Uterus (tissue), 3 donors: ENCODE measurements at regions not wholly inside any gene's neighbourhood (a gene's known extent, or its start where the extent isn't known, plus 50 kb on each side); places are given as distances from the start of the nearest gene placed in this dataset.
"Not testable (repeated sequence)": the region's sequence is repeated elsewhere in the genome, so short reads cannot be mapped to it uniquely, and the experiment has no call there.

Experiments used
- DNase-seq, 2 donors: peaks; one replicate each; pipeline ENCODE4 v3.0.0-alpha.2; 2019 to 2020
- H3K27ac ChIP-seq, 2 donors: fragments of 200-600 bp; sonication (generic); 1 replicate in 1 of 2; 2 replicates in 1 of 2; pipeline ENCODE4 v1.5.1; 2016 to 2018
- H3K27me3 ChIP-seq, 2 donors: fragments of 200-600 bp; sonication (generic); one replicate each; pipeline ENCODE4 v1.5.1; 2018 to 2019; ENCODE audit warnings: control low read depth in 1 of 2
- H3K36me3 ChIP-seq, 2 donors: fragments of 200-600 bp; sonication (generic); one replicate each; pipeline ENCODE4 v1.5.1; 2019; ENCODE audit warnings: control low read depth in 1 of 2
- H3K4me1 ChIP-seq, 2 donors: fragments of 200-600 bp; sonication (generic); one replicate each; pipeline ENCODE4 v1.5.1; 2018 to 2019; ENCODE audit warnings: control low read depth in 1 of 2
- H3K4me3 ChIP-seq, 2 donors: fragments of 200-600 bp; sonication (generic); 1 replicate in 1 of 2; 2 replicates in 1 of 2; pipeline ENCODE4 v1.5.1; 2018 to 2019; ENCODE audit warnings: mild to moderate bottlenecking in 1 of 2
- H3K9me3 ChIP-seq, 2 donors: fragments of 200-600 bp; sonication (generic); one replicate each; pipeline ENCODE4 v1.5.1; 2019; ENCODE audit warnings: control low read depth in 1 of 2
- POLR2A ChIP-seq, 2 donors: fragments of 450-650 bp; IDR thresholded peaks; one replicate each; pipeline ENCODE4 v1.6.1; 2016; ENCODE audit warnings: antibody characterized with exemption in 2 of 2, mild to moderate bottlenecking in 1 of 2, moderate library complexity in 1 of 2
- intact Hi-C: fragments of 100-400 bp; cut with DNase I; formaldehyde crosslinking; loops from one replicate; pipeline ENCODE4 v1.15.1; 2023; ENCODE audit warnings: low total_unique reads
- TF ChIP-seq, protein P1 (sequence below), 4 experiments: fragments of 200-600 bp in 2 of 4; fragments of 450-650 bp in 2 of 4; sonication (generic) in 2 of 4; IDR thresholded peaks; one replicate each; pipeline ENCODE4 v1.5.1; 2016 to 2019; ENCODE audit warnings: antibody characterized with exemption in 4 of 4, mild to moderate bottlenecking in 2 of 4, moderate library complexity in 1 of 4
- donor health status: DM: yes; HTN: yes; CAD: no.

DNA sequence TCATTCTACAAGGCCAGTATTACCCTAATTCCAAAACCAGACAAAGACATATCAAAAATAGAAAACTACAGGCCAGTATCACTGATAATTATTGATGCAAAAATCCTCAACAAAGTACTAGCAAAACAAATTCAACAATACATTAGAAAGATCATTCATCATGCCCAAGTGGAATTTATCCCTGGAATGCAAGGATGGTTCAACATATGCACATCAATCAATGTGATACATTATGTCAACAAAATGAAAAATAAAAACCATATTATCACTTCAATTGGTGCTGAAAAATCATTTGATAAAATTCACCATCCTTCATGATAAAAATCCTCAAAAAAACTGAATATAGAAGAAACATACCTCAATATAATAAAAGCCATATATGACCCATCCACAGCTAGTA is 115.2 kb upstream of the SLC27A6 start:
- DNase-seq, result no peak
- no peak overlapping the region for H3K4me3 ChIP-seq
- H3K27ac ChIP-seq, result no peak overlapping the region
- TF ChIP-seq, protein P1, sequence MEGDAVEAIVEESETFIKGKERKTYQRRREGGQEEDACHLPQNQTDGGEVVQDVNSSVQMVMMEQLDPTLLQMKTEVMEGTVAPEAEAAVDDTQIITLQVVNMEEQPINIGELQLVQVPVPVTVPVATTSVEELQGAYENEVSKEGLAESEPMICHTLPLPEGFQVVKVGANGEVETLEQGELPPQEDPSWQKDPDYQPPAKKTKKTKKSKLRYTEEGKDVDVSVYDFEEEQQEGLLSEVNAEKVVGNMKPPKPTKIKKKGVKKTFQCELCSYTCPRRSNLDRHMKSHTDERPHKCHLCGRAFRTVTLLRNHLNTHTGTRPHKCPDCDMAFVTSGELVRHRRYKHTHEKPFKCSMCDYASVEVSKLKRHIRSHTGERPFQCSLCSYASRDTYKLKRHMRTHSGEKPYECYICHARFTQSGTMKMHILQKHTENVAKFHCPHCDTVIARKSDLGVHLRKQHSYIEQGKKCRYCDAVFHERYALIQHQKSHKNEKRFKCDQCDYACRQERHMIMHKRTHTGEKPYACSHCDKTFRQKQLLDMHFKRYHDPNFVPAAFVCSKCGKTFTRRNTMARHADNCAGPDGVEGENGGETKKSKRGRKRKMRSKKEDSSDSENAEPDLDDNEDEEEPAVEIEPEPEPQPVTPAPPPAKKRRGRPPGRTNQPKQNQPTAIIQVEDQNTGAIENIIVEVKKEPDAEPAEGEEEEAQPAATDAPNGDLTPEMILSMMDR (IDR thresholded peaks at IDR 0.05), result no peak
- TF ChIP-seq POLR2A (IDR thresholded peaks at IDR 0.05), result no peak
- no peaks in the 10 kb centered on the region for H3K27me3 ChIP-seq
- no peaks in the 10 kb centered on the region for H3K4me1 ChIP-seq
- intact Hi-C loops, result no loop called here
- no peaks in the 10 kb centered on the region for H3K9me3 ChIP-seq
- H3K36me3 ChIP-seq, result no peaks in the 10 kb centered on the region

DNA sequence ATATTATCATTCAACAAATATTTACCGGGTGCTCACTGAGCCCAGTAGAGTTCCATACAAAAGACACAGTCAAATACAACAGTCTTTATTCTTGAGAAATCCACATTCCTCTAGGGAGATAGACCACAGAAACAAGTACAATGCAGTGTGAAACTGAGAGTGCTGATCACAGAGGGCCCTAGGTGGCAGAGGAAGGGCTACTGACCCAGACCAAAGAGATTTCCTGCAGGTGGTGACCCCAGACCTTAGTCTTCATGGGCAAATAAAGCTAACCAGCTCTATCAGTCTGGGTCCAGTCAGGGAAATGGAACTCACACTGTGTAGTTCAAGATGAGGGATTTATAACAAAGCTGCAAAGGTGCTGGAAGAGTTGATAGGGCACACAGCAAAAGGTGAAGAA is 110.4 kb upstream of the SLC27A6 start:
- no peaks in the 10 kb centered on the region for H3K4me1 ChIP-seq
- no peaks in the 10 kb centered on the region for H3K9me3 ChIP-seq
- intact Hi-C loops, result no loop called here
- H3K27ac ChIP-seq, result no peak overlapping the region
- H3K36me3 ChIP-seq, result no peaks in the 10 kb centered on the region
- no peak overlapping the region for H3K4me3 ChIP-seq
- DNase-seq, result no peak
- no peak for TF ChIP-seq POLR2A (IDR thresholded peaks at IDR 0.05)
- TF ChIP-seq, protein P1 (IDR thresholded peaks at IDR 0.05), result no peak
- H3K27me3 ChIP-seq, result no peaks in the 10 kb centered on the region

DNA sequence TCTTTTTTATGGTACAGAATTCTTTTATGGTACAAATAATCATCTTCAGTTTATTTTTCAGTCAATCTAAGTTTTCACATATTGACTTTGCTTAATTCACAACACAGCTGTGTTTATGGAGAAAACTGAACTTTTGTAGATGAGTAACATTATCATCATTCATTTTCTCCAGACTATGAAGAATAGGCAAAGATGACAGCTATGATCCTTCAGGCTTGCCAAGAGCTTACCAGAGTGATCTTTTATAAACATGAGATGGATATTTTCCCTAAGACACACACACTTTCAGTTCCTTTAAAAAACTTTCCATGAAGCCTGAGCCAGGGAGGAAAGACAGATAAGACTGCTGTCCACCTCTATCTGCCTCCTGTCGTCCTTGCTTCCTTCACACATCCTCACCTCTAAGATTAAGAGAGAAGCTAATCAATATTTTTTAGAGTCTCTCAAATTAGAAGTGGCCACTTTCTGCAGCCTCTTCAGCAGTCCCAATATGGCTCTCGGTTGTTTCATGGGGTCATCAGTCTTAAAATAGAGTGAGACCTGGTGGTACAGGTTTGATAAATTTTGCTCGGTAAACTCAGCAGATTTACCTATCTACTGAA is 108.1 kb upstream of the SLC27A6 start:
- intact Hi-C loops, result no loop called here
- H3K27ac ChIP-seq, result no peak overlapping the region
- TF ChIP-seq, protein P1 (IDR thresholded peaks at IDR 0.05), result no peak
- TF ChIP-seq POLR2A (IDR thresholded peaks at IDR 0.05), result no peak

DNA sequence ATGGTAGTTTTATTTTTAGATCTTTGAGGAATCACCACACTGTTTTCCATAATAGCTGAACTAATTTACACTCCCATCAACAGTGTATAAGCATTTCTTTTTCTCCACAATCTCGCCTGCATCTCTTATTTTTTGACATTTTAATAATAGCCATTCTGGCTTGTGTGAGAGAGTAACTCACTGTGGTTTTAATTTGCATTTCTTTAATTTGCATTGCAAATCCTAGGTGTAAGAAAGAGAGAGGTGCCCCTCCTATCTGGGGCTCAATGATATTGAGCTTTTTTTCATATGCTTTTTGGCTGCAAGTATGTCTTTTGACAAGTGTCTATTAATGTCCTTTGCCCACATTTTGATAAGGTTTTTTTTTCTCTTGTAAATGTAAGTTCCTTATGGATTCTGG is 106.3 kb upstream of the SLC27A6 start:
- no peaks in the 10 kb centered on the region for H3K4me1 ChIP-seq
- no peaks in the 10 kb centered on the region for H3K9me3 ChIP-seq
- no peaks in the 10 kb centered on the region for H3K27me3 ChIP-seq
- H3K4me3 ChIP-seq, result no peak overlapping the region
- TF ChIP-seq POLR2A (IDR thresholded peaks at IDR 0.05), result no peak
- TF ChIP-seq, protein P1 (IDR thresholded peaks at IDR 0.05), result no peak
- DNase-seq, result no peak
- no peak overlapping the region for H3K27ac ChIP-seq
- intact Hi-C loops, result no loop called here
- H3K36me3 ChIP-seq, result no peaks in the 10 kb centered on the region

More for the DNA sequence above, 108.1 kb upstream of the SLC27A6 start:
- Histone ChIP-seq H3K4me1 (no peaks in the 10 kb centered on the region), H3K4me3 (no peak overlapping the region), H3K36me3 (no peaks in the 10 kb centered on the region), H3K27me3 (no peaks in the 10 kb centered on the region), H3K9me3 (no peaks in the 10 kb centered on the region)
- no peak for DNase-seq

GRCh38 chr5:128861155-128861554 is 104.1 kb upstream of the SLC27A6 start:
- H3K4me1 ChIP-seq, H3K27me3 ChIP-seq, intact Hi-C loops, H3K9me3 ChIP-seq, H3K4me3 ChIP-seq, H3K36me3 ChIP-seq, H3K27ac ChIP-seq, DNase-seq: not testable (repeated sequence)

GRCh38 chr5:128869970-128870369 is 95.3 kb upstream of the SLC27A6 start:
- no peak for TF ChIP-seq POLR2A (IDR thresholded peaks at IDR 0.05)
- TF ChIP-seq, protein P1 (IDR thresholded peaks at IDR 0.05), result no peak
- no peaks in the 10 kb centered on the region for H3K4me1 ChIP-seq
- no peaks in the 10 kb centered on the region for H3K9me3 ChIP-seq
- no peaks in the 10 kb centered on the region for H3K27me3 ChIP-seq
- no peak overlapping the region for H3K4me3 ChIP-seq
- no peaks in the 10 kb centered on the region for H3K36me3 ChIP-seq
- intact Hi-C loops, result no loop called here
- no peak overlapping the region for H3K27ac ChIP-seq
- DNase-seq, result no peak
